Testis (tissue), 2 donors: ENCODE measurements at regions not wholly inside any gene's neighbourhood (a gene's known extent, or its start where the extent isn't known, plus 50 kb on each side); places are given as distances from the start of the nearest gene placed in this dataset.

Experiments used
- POLR2A ChIP-seq: fragments of 450-650 bp; IDR thresholded peaks from one replicate; pipeline ENCODE4 v1.6.1; 2017; ENCODE audit warnings: antibody characterized with exemption, mild to moderate bottlenecking, moderate library complexity
- TF ChIP-seq, protein P1 (sequence below), 3 experiments: fragments of 450-650 bp in 2 of 3; fragments of 200-600 bp in 1 of 3; sonication (generic) in 1 of 3; IDR thresholded peaks; one replicate each; pipeline ENCODE4 v1.5.1; 2016 to 2019; ENCODE audit warnings: antibody characterized with exemption in 3 of 3, mild to moderate bottlenecking in 2 of 3, moderate library complexity in 1 of 3

DNA sequence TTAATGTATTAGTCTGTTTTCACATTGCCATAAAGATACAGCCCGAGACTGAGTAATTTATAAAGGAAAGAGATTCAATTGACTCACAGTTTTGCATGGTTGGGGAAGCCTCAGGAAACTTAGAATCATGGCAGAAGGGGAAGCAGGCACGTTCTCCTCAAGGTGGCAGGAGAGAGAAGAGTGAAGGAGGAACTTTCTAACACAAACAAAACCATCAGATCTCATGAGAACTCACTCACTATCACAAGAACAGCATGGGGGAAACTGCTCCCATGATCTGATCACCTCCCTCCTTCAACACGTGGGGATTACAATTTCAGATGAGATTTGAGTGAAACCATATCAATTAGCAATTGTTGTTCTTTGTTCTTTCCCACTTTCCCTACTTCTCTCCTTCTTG, 689.0 kb upstream of the SLITRK1 start:
- TF ChIP-seq, protein P1, sequence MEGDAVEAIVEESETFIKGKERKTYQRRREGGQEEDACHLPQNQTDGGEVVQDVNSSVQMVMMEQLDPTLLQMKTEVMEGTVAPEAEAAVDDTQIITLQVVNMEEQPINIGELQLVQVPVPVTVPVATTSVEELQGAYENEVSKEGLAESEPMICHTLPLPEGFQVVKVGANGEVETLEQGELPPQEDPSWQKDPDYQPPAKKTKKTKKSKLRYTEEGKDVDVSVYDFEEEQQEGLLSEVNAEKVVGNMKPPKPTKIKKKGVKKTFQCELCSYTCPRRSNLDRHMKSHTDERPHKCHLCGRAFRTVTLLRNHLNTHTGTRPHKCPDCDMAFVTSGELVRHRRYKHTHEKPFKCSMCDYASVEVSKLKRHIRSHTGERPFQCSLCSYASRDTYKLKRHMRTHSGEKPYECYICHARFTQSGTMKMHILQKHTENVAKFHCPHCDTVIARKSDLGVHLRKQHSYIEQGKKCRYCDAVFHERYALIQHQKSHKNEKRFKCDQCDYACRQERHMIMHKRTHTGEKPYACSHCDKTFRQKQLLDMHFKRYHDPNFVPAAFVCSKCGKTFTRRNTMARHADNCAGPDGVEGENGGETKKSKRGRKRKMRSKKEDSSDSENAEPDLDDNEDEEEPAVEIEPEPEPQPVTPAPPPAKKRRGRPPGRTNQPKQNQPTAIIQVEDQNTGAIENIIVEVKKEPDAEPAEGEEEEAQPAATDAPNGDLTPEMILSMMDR (IDR thresholded peaks at IDR 0.05): no peak
- no peak for TF ChIP-seq POLR2A
